ENCODE measurements at regions not wholly inside any gene's neighbourhood (a gene's known extent, or its start where the extent isn't known, plus 50 kb on each side); places are given as distances from the start of the nearest gene placed in this dataset.

DNA sequence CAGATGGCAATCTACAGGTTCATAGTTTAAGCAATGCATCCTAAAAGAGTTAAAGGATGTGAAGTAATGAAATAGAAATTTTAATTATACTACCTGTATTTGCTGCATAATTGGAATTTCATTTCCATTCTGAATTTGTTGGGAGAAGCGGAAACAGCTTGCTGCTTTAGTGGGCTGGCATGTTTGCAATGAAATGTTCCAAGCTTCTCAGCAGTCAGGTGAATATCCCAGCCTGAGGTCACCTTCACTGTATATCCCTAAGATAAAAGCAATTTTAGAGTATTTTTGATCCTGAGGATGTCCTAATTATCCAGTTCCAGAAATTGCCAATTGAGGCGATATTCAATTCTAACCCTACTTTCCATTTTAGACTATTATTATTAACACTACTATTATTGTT, 136.1 kb upstream of the ARSJ start:
- no peak for TF ChIP-seq POLR2A (IDR thresholded peaks at IDR 0.05)
- TF ChIP-seq, protein P1, sequence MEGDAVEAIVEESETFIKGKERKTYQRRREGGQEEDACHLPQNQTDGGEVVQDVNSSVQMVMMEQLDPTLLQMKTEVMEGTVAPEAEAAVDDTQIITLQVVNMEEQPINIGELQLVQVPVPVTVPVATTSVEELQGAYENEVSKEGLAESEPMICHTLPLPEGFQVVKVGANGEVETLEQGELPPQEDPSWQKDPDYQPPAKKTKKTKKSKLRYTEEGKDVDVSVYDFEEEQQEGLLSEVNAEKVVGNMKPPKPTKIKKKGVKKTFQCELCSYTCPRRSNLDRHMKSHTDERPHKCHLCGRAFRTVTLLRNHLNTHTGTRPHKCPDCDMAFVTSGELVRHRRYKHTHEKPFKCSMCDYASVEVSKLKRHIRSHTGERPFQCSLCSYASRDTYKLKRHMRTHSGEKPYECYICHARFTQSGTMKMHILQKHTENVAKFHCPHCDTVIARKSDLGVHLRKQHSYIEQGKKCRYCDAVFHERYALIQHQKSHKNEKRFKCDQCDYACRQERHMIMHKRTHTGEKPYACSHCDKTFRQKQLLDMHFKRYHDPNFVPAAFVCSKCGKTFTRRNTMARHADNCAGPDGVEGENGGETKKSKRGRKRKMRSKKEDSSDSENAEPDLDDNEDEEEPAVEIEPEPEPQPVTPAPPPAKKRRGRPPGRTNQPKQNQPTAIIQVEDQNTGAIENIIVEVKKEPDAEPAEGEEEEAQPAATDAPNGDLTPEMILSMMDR (IDR thresholded peaks at IDR 0.05) = no peak

All from testis (tissue), 2 donors.